Stimulated activated CD4-positive, alpha-beta T cell treated with anti-CD3 and anti-CD28 coated beads, TNF-alpha, amount 100 ng/mL, for 48 hours (primary cell): ENCODE measurements at regions not wholly inside any gene's neighbourhood (a gene's known extent, or its start where the extent isn't known, plus 50 kb on each side); places are given as distances from the start of the nearest gene placed in this dataset.
"Not testable (repeated sequence)": the region's sequence is repeated elsewhere in the genome, so short reads cannot be mapped to it uniquely, and the experiment has no call there.

Experiments used
- DNase-seq, 3 donors: peaks; one replicate each; pipeline ENCODE4 v3.0.0-alpha.2; 2020; ENCODE audit warnings: low read depth in 3 of 3

- DNase-seq = not testable (repeated sequence)
Observed at GRCh38 chrX:65825226-65825625, 157.8 kb downstream of the MSN start.

DNA sequence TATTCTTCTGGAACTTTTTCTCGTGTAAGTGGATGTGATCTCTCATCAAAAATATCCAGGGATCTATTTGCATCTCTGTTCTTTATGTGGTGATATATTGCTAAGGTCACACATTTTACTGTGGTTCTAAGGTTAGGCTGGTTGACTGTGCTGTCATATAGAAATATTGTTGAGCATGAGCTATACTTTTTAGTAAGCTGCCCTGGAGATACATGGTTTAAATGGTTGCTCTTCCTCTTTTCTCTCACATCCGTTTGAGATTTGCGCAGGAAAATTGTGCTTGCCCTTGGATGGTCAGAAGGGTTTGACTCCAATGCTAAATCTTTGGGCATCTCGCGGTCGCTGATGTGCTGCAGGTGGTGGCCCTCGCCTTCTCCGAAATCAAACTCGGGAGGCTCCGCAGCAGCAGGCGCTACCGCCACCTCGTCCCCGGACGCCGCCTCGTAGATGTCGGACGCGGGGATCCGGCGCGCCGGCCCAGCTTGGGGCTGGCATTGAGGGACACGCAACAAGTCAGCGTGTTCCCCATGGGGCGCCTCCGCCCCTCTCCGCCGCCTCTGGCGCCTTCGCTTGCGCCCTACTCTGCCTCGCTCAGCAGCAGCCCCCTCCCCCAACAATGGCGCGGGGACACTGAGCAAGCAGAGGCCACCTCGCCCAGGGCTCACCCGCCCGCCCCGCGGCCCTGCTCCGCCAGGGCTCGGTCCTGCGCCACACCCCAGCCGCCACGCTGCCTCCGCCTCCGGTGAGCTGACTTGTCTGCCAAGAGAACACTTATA is 154.5 kb downstream of the MSN start:
- peak; percentile 6 to 20 (median 8) for DNase-seq

- DNase-seq = not testable (repeated sequence)
Observed at GRCh38 chrX:65819983-65820382, 152.5 kb downstream of the MSN start.

DNA sequence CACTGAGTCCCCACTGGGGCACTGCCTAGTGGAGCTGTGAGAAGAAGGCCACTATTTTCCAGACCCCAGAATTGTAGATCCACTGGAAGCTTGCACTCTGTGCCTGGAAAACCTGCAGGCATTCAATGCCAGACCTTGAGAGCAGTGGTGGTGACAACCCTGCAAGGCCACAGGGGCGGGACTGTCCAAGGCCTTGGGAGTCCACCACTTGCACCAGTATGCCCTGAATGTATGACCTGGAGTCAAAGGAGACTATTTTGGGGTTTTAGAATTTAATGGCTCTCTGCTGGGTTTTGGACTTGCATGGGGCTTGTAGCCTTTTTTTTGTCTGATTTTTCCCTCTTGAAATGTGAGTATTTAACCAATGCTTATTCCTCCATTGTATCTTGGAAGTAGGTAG is 145.8 kb downstream of the MSN start:
- DNase-seq = no peak

GRCh38 chrX:65811558-65812228 is 144.2 kb downstream of the MSN start:
- DNase-seq = no peak
